ENCODE measurements at regions not wholly inside any gene's neighbourhood (a gene's known extent, or its start where the extent isn't known, plus 50 kb on each side); places are given as distances from the start of the nearest gene placed in this dataset.

GRCh38 chr6:19694697-19695096, 142.5 kb upstream of the ID4 start:
- TF ChIP-seq EGR1 (IDR thresholded peaks at IDR 0.05): no peak
- TF ChIP-seq YY1 (IDR thresholded peaks at IDR 0.05; ENCODE audit: low read depth): peak; percentile 78
- TF ChIP-seq REST (IDR thresholded peaks at IDR 0.05; ENCODE audit: low read depth): no peak

- TF ChIP-seq TEAD4 (IDR thresholded peaks at IDR 0.05): no peak
- TF ChIP-seq REST (IDR thresholded peaks at IDR 0.05; ENCODE audit: low read depth): no peak
- TF ChIP-seq TCF12 (IDR thresholded peaks at IDR 0.05; ENCODE audit: low read depth): no peak
Measured at GRCh38 chr6:19697744-19698290, 139.4 kb upstream of the ID4 start.

- TF ChIP-seq TEAD4 (IDR thresholded peaks at IDR 0.05): no peak
- no peak for TF ChIP-seq TCF12 (IDR thresholded peaks at IDR 0.05; ENCODE audit: low read depth)
- TF ChIP-seq ZBTB7A (IDR thresholded peaks at IDR 0.05; ENCODE audit: low read depth): no peak
- no peak for TF ChIP-seq REST (IDR thresholded peaks at IDR 0.05; ENCODE audit: low read depth)
- TF ChIP-seq YY1 (IDR thresholded peaks at IDR 0.05; ENCODE audit: low read depth): no peak
- TF ChIP-seq MAX (IDR thresholded peaks at IDR 0.05): no peak
- TF ChIP-seq NFIC (IDR thresholded peaks at IDR 0.05): no peak
- TF ChIP-seq FOXM1 (IDR thresholded peaks at IDR 0.05; ENCODE audit: borderline replicate concordance, low read depth): no peak
- TF ChIP-seq EP300 (IDR thresholded peaks at IDR 0.05; ENCODE audit: borderline replicate concordance): no peak
- no peak for TF ChIP-seq RAD21 (IDR thresholded peaks at IDR 0.05; ENCODE audit: low read depth)
Measured at GRCh38 chr6:19699932-19700331, 137.2 kb upstream of the ID4 start.

- TF ChIP-seq ZBTB7A (IDR thresholded peaks at IDR 0.05; ENCODE audit: low read depth): no peak
- TF ChIP-seq YY1 (IDR thresholded peaks at IDR 0.05; ENCODE audit: low read depth): no peak
- TF ChIP-seq REST (IDR thresholded peaks at IDR 0.05; ENCODE audit: low read depth): no peak
- no peak for TF ChIP-seq EGR1 (IDR thresholded peaks at IDR 0.05)
- TF ChIP-seq FOXM1 (IDR thresholded peaks at IDR 0.05; ENCODE audit: borderline replicate concordance, low read depth): no peak
- no peak for TF ChIP-seq NFIC (IDR thresholded peaks at IDR 0.05)
- TF ChIP-seq TEAD4 (IDR thresholded peaks at IDR 0.05): no peak
- TF ChIP-seq CREB1 (IDR thresholded peaks at IDR 0.05; ENCODE audit: low read depth): no peak
- no peak for TF ChIP-seq EP300 (IDR thresholded peaks at IDR 0.05; ENCODE audit: borderline replicate concordance)
- TF ChIP-seq RAD21 (IDR thresholded peaks at IDR 0.05; ENCODE audit: low read depth): no peak
- TF ChIP-seq CEBPB (IDR thresholded peaks at IDR 0.05): no peak
- TF ChIP-seq USF1 (IDR thresholded peaks at IDR 0.05): no peak
- TF ChIP-seq TAF1 (IDR thresholded peaks at IDR 0.05; ENCODE audit: low read depth): no peak
Measured at GRCh38 chr6:19705606-19706005, 131.6 kb upstream of the ID4 start.
